Suprapubic skin (tissue), 3 donors: ENCODE measurements at regions not wholly inside any gene's neighbourhood (a gene's known extent, or its start where the extent isn't known, plus 50 kb on each side); places are given as distances from the start of the nearest gene placed in this dataset.

Experiments used
- POLR2A ChIP-seq, 2 donors: fragments of 450-650 bp; IDR thresholded peaks; one replicate each; pipeline ENCODE4 v1.6.1; 2017; ENCODE audit warnings: antibody characterized with exemption in 2 of 2, mild to moderate bottlenecking in 2 of 2, moderate library complexity in 2 of 2
- TF ChIP-seq, protein P1 (sequence below), 2 donors: fragments of 200-600 bp in 1 of 2; fragments of 450-650 bp in 1 of 2; sonication (generic) in 1 of 2; IDR thresholded peaks; one replicate each; pipeline ENCODE4 v1.5.1; 2016 to 2019; ENCODE audit warnings: antibody characterized with exemption in 2 of 2, mild to moderate bottlenecking in 1 of 2, moderate library complexity in 1 of 2

DNA sequence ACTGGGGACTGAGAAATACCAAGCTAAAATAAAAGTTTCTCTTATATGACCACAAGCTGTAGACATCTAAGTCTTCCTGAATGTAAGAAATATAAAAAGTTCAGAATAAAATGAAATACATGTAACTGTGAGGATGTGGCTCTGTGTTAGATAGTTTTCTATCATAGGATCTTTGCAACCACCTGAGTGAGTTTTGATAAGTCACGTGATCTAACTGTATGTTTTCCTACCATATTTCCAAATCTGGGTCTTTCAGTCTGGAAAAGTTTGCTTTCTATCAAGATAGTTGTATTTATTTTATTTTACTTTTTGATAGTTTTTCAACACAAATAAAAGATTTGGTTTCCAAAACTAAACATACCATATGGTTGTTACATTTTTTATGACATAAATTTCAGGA is 1905.8 kb upstream of the ACO1 start:
- TF ChIP-seq, protein P1, sequence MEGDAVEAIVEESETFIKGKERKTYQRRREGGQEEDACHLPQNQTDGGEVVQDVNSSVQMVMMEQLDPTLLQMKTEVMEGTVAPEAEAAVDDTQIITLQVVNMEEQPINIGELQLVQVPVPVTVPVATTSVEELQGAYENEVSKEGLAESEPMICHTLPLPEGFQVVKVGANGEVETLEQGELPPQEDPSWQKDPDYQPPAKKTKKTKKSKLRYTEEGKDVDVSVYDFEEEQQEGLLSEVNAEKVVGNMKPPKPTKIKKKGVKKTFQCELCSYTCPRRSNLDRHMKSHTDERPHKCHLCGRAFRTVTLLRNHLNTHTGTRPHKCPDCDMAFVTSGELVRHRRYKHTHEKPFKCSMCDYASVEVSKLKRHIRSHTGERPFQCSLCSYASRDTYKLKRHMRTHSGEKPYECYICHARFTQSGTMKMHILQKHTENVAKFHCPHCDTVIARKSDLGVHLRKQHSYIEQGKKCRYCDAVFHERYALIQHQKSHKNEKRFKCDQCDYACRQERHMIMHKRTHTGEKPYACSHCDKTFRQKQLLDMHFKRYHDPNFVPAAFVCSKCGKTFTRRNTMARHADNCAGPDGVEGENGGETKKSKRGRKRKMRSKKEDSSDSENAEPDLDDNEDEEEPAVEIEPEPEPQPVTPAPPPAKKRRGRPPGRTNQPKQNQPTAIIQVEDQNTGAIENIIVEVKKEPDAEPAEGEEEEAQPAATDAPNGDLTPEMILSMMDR (IDR thresholded peaks at IDR 0.05) = no peak
- no peak for TF ChIP-seq POLR2A (IDR thresholded peaks at IDR 0.05)
